ENCODE measurements at regions not wholly inside any gene's neighbourhood (a gene's known extent, or its start where the extent isn't known, plus 50 kb on each side); places are given as distances from the start of the nearest gene placed in this dataset.

- TF ChIP-seq CTCF (IDR thresholded peaks at IDR 0.05) (no peak), POLR2A (IDR thresholded peaks at IDR 0.05) (no peak)
These were observed 214.7 kb downstream of the RAD51AP2 start for GRCh38 chr2:17303521-17303920.
